ENCODE measurements at regions not wholly inside any gene's neighbourhood (a gene's known extent, or its start where the extent isn't known, plus 50 kb on each side); places are given as distances from the start of the nearest gene placed in this dataset.
"Not testable (repeated sequence)": the region's sequence is repeated elsewhere in the genome, so short reads cannot be mapped to it uniquely, and the experiment has no call there.

DNA sequence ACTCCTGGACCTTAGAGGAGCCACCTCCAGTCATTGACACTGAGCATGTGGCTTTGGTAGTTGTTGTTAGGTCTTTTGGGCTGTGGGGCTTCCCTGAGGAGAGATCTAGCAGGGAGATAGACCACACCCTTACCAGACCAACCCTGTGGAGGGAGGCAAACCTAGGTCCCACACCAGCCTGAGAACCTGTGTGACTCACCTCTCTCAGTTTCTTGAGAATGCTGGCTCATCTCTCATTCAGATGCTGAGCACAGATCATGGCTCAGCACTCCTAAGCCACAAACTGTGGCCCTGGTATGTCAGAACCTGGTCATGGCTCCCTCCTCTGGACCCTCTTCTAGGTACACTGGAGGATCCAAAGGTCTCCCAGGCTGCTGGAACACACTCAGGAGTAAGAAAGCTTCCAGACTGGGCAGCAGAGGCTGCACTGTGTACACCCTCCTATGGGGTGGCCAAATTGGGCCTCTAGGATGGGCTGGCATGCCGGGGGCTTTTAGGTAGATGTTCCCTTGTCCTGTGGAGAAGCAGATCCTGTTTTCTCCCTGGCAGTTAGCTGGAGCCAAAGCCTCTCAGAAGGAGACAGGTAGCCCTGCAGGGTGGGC is 1294.5 kb downstream of the KHDRBS2 start:
- Mint-ChIP-seq H3K36me3 (ENCODE audit: unreplicated experiment) (no peaks in the 10 kb centered on the region), H3K27me3 (ENCODE audit: unreplicated experiment) (no peaks in the 10 kb centered on the region), H3K9me3 (ENCODE audit: unreplicated experiment) (no peaks in the 10 kb centered on the region), H3K27ac (ENCODE audit: unreplicated experiment) (no peak overlapping the region), H3K4me1 (ENCODE audit: low read depth, unreplicated experiment) (no peaks in the 10 kb centered on the region), H3K4me3 (ENCODE audit: unreplicated experiment) (no peak overlapping the region)
- DNase-seq = no peak
- TF ChIP-seq CTCF (IDR thresholded peaks at IDR 0.05; ENCODE audit: partially characterized antibody, unreplicated experiment) = no peak

DNA sequence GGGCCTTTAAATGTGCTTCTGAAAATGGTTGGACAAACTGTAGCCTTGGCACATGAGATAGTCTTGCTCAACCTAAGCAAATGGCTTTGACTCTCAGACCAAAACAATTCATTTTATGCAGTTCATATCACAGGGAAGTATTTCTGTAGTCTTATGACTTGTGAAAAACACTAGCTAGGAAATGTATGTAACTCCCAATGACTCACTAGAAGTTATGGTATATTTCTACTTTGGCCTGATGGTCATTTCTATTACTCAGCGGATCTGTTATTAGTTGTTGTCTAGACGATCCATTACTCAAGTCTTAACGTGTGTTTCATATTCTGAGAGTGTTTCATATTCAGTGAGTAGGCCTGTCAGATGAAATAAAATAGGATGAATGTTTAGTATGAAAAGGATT is 1333.5 kb downstream of the KHDRBS2 start:
- Mint-ChIP-seq H3K4me3 (ENCODE audit: unreplicated experiment) (no peak overlapping the region), H3K36me3 (ENCODE audit: unreplicated experiment) (no peaks in the 10 kb centered on the region), H3K4me1 (ENCODE audit: low read depth, unreplicated experiment) (no peaks in the 10 kb centered on the region), H3K27ac (ENCODE audit: unreplicated experiment) (no peak overlapping the region), H3K27me3 (ENCODE audit: unreplicated experiment) (no peaks in the 10 kb centered on the region), H3K9me3 (ENCODE audit: unreplicated experiment) (no peaks in the 10 kb centered on the region)
- no peak for DNase-seq
- TF ChIP-seq CTCF (IDR thresholded peaks at IDR 0.05; ENCODE audit: partially characterized antibody, unreplicated experiment) = no peak

GRCh38 chr6:60950221-60950923 is 1335.7 kb downstream of the KHDRBS2 start:
- H3K27ac Mint-ChIP-seq (ENCODE audit: unreplicated experiment); DNase-seq; H3K4me3 Mint-ChIP-seq (ENCODE audit: unreplicated experiment); H3K36me3 Mint-ChIP-seq (ENCODE audit: unreplicated experiment); H3K27me3 Mint-ChIP-seq (ENCODE audit: unreplicated experiment); H3K9me3 Mint-ChIP-seq (ENCODE audit: unreplicated experiment); H3K4me1 Mint-ChIP-seq (ENCODE audit: low read depth, unreplicated experiment): not testable (repeated sequence)

GRCh38 chr6:60947416-60947815 is 1338.6 kb downstream of the KHDRBS2 start:
- not testable (repeated sequence) for H3K27me3 Mint-ChIP-seq (ENCODE audit: unreplicated experiment); H3K4me3 Mint-ChIP-seq (ENCODE audit: unreplicated experiment); H3K4me1 Mint-ChIP-seq (ENCODE audit: low read depth, unreplicated experiment); H3K27ac Mint-ChIP-seq (ENCODE audit: unreplicated experiment); DNase-seq; H3K36me3 Mint-ChIP-seq (ENCODE audit: unreplicated experiment); H3K9me3 Mint-ChIP-seq (ENCODE audit: unreplicated experiment)

DNA sequence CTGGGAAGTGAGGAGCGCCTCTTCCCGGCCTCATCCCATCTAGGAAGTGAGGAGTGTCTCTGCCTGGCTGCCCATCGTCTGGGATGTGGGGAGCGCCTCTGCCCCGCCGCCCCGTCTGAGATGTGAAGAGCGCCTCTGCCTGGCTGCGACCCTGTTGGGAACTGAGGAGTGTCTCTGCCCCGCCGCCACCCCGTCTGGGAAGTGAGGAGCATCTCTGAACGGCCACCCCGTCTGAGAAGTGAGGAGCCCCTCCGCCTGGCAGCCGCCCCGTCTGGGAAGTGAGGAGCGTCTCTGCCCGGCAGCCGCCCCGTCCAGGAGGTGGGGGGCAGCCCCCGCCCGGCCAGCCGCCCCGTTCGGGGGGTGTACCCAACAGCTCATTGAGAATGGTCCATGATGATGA is 1341.2 kb downstream of the KHDRBS2 start:
- H3K27ac Mint-ChIP-seq (ENCODE audit: unreplicated experiment); DNase-seq; H3K4me1 Mint-ChIP-seq (ENCODE audit: low read depth, unreplicated experiment); H3K9me3 Mint-ChIP-seq (ENCODE audit: unreplicated experiment); H3K4me3 Mint-ChIP-seq (ENCODE audit: unreplicated experiment); H3K36me3 Mint-ChIP-seq (ENCODE audit: unreplicated experiment); H3K27me3 Mint-ChIP-seq (ENCODE audit: unreplicated experiment): not testable (repeated sequence)

- H3K4me1 Mint-ChIP-seq (ENCODE audit: low read depth, unreplicated experiment); H3K4me3 Mint-ChIP-seq (ENCODE audit: unreplicated experiment); H3K27me3 Mint-ChIP-seq (ENCODE audit: unreplicated experiment); H3K9me3 Mint-ChIP-seq (ENCODE audit: unreplicated experiment); H3K36me3 Mint-ChIP-seq (ENCODE audit: unreplicated experiment); DNase-seq; H3K27ac Mint-ChIP-seq (ENCODE audit: unreplicated experiment): not testable (repeated sequence)
- peak; percentile 52 for TF ChIP-seq CTCF (IDR thresholded peaks at IDR 0.05; ENCODE audit: partially characterized antibody, unreplicated experiment)
These were observed 1350.1 kb downstream of the KHDRBS2 start for GRCh38 chr6:60935970-60936369.

DNA sequence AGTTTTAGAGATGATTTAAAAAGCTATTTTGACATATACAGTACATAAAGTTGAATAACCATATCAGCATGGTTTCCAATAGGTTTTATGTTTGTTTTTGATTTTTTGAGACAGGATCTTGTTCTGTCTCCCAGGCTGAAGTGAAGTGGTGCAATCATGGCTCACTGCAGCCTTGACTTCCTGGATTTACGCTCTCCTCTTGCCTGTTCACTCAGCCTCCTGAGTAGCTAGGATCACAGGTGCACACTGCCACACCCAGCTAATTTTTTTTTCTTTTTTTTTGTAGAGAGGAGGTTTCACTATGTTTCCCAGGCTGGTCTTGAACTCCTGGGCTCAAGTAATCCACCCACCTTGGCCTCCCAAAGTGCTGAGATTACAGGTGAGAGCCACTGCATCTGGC is 1366.4 kb downstream of the KHDRBS2 start:
- not testable (repeated sequence) for H3K9me3 Mint-ChIP-seq (ENCODE audit: unreplicated experiment); H3K4me1 Mint-ChIP-seq (ENCODE audit: low read depth, unreplicated experiment); H3K36me3 Mint-ChIP-seq (ENCODE audit: unreplicated experiment); H3K27ac Mint-ChIP-seq (ENCODE audit: unreplicated experiment); H3K27me3 Mint-ChIP-seq (ENCODE audit: unreplicated experiment); H3K4me3 Mint-ChIP-seq (ENCODE audit: unreplicated experiment); DNase-seq

GRCh38 chr6:60903860-60904259 is 1382.2 kb downstream of the KHDRBS2 start:
- not testable (repeated sequence) for H3K27me3 Mint-ChIP-seq (ENCODE audit: unreplicated experiment); DNase-seq; H3K36me3 Mint-ChIP-seq (ENCODE audit: unreplicated experiment); H3K27ac Mint-ChIP-seq (ENCODE audit: unreplicated experiment); H3K4me3 Mint-ChIP-seq (ENCODE audit: unreplicated experiment); H3K9me3 Mint-ChIP-seq (ENCODE audit: unreplicated experiment); H3K4me1 Mint-ChIP-seq (ENCODE audit: low read depth, unreplicated experiment)

DNA sequence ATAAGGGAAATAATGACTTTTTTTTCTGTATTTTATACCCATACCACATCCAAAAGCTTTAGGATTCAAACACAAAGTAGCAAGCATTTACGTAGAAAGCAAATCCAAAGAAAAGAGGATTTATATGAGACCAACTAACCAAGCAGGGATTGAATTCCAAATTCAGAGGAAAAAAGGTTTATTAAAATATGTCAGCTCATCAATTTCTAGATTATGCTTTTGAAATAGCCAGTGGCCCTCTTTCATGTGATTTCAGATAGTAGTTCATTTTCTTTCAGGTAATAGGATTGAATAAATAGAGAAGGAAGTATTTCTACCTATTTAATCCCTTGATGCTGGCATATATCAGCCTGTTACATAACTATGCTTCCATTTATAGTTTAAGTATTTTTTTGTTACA is 1392.7 kb downstream of the KHDRBS2 start:
- not testable (repeated sequence) for DNase-seq; H3K9me3 Mint-ChIP-seq (ENCODE audit: unreplicated experiment); H3K36me3 Mint-ChIP-seq (ENCODE audit: unreplicated experiment); H3K4me3 Mint-ChIP-seq (ENCODE audit: unreplicated experiment); H3K27ac Mint-ChIP-seq (ENCODE audit: unreplicated experiment); H3K4me1 Mint-ChIP-seq (ENCODE audit: low read depth, unreplicated experiment); H3K27me3 Mint-ChIP-seq (ENCODE audit: unreplicated experiment)
